ENCODE measurements at regions not wholly inside any gene's neighbourhood (a gene's known extent, or its start where the extent isn't known, plus 50 kb on each side); places are given as distances from the start of the nearest gene placed in this dataset.
"Not testable (repeated sequence)": the region's sequence is repeated elsewhere in the genome, so short reads cannot be mapped to it uniquely, and the experiment has no call there.

DNA sequence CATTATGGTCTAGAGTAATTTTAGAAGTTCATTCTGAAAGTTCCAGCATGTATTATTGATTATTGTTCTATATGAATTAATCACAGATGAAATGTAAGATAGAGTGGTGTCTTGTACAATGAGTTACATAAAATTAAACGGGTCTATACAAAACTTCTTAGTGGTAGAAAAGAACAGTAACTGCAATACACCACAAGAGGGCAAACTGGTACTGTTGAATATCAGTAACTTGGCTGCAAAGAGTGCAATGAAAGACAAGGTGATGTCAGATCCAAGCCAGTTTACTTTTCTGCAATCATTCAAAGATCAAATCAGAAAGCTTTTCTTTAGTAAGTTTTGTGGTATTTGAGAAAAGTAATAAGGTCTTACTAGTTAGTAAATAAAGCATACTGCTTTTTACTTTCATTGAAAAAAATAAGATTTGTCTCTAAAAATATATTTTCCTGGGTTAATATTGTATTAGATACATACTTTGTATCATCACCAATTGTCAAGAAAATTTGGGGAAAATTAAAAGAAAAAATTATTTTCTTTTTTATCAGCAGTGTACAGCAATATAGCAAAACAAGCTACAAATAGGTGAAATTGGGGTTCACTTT is 66.4 kb upstream of the BTG3 start (continued):
- TF ChIP-seq ZNF76 (CRISPR knock-in tag; IDR thresholded peaks at IDR 0.05; ENCODE audit: borderline replicate concordance), result no peak

DNA sequence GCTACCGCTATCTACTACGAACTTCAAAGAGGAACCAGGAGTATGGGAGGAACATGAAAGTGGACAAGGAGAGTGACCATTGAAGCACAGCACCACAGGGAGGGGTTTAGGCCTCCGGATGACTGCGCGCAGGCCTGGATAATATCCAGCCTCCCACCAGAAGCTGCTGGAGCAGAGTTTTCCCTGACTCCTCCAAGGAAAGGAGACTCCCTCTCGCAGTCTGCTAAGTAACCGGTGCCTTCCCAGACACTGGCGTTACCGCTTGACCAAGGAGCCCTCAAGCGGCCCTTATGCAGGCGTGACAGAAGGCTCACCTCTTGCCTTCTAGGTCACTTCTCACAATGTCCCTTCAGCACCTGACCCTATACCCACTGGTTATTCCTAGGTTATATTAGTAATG is 64.2 kb upstream of the BTG3 start:
- H3K79me2 ChIP-seq (ENCODE audit: control insufficient read depth, insufficient read depth, low read length); POLR2A ChIA-PET; H4K20me1 ChIP-seq (replicated peaks; ENCODE audit: control insufficient read depth, insufficient read depth, low read length); H3K9me3 ChIP-seq (replicated peaks; ENCODE audit: control insufficient read depth, insufficient read depth, low read depth, low read length); ATAC-seq; H3K4me1 ChIP-seq (replicated peaks in 1 of 2; ENCODE audit: control insufficient read depth in 2 of 2, insufficient read depth in 2 of 2, low read length in 2 of 2); H3K9ac ChIP-seq (ENCODE audit: insufficient read depth in 1 of 2, low read depth in 2 of 2, low read length in 2 of 2); BruUV-seq (replicated peaks); FAIRE-seq; H3K27ac ChIP-seq (ENCODE audit: extremely low read depth, low read depth, low read length); CTCF ChIA-PET (ENCODE audit: low intra/inter-chr PET ratio); H3K9me1 ChIP-seq (ENCODE audit: control insufficient read depth, insufficient read depth, low read length); H3K4me2 ChIP-seq (ENCODE audit: insufficient read depth, low read length); H3K4me3 ChIP-seq; H3K27me3 ChIP-seq (ENCODE audit: control insufficient read depth in 2 of 2, insufficient read depth in 2 of 2, low read length in 2 of 2); H3K36me3 ChIP-seq (ENCODE audit: control insufficient read depth, insufficient read depth, low read length); DNase-seq (ENCODE audit: extremely low read depth in 1 of 4, low spot score in 3 of 4); in situ Hi-C loops (cut with MboI); H2AFZ ChIP-seq (ENCODE audit: low read depth, low read length): not testable (repeated sequence)
- intact Hi-C loops (cut with micrococcal nuclease), result loop anchor here (10.0 kb wide), 1 partner anchor 292 kb away; no protein-coding TSS in a partner anchor
- 23% methylated on average over 11 of the region's 11 CpGs for WGBS (ENCODE audit: insufficient coverage, low coverage, missing lambda C conversion rate)

DNA sequence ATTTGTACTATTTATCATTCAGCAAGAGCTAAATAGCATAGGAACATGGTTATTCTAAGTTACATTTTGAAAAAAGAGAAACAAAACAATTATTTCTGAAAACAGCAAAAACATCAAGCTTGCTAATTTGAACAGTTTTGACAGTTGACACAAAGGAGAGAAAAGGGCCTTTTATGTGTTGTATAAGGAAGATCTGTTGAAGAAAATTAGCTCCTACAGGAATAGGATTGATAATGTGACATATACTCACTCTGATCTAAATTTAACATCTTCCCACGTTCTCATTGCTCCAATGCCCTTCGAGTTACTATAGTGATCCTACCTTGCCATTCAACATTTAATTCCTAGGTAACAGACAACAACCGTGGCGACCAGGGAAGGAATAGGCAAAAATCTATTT is 61.4 kb upstream of the BTG3 start:
- H3K27me3 ChIP-seq (ENCODE audit: control insufficient read depth in 2 of 2, insufficient read depth in 2 of 2, low read length in 2 of 2), result no peaks in the 10 kb centered on the region
- no TSS peak for BruUV-seq (replicated peaks)
- in situ Hi-C loops (cut with MboI) (no loop called here), intact Hi-C loops (cut with micrococcal nuclease) (loop anchor here (10.0 kb wide), 1 partner anchor 289 kb away; no protein-coding TSS in a partner anchor)
- no peak for TF ChIP-seq WHSC1 (IDR thresholded peaks at IDR 0.05; ENCODE audit: low read length)
- TF ChIP-seq ZNF212 (CRISPR knock-in tag; IDR thresholded peaks at IDR 0.05), result no peak
- no peak for TF ChIP-seq ZNF583 (CRISPR knock-in tag; IDR thresholded peaks at IDR 0.05)
- TF ChIP-seq BHLHE40 (IDR thresholded peaks at IDR 0.05; ENCODE audit: low read length), result no peak
- no peak for TF ChIP-seq ZEB2 (IDR thresholded peaks at IDR 0.05)
- no peak for ATAC-seq
- POLR2A ChIA-PET, result no interaction called here
- FAIRE-seq, result no peak
- H3K79me2 ChIP-seq (ENCODE audit: control insufficient read depth, insufficient read depth, low read length), result no peaks in the 10 kb centered on the region
- no peak overlapping the region for H3K4me3 ChIP-seq
- H2AFZ ChIP-seq (ENCODE audit: low read depth, low read length), result no peak overlapping the region
- H3K9me1 ChIP-seq (ENCODE audit: control insufficient read depth, insufficient read depth, low read length), result no peaks in the 10 kb centered on the region
- no peak for DNase-seq (ENCODE audit: extremely low read depth in 1 of 4, low spot score in 3 of 4)
- H3K4me2 ChIP-seq (ENCODE audit: insufficient read depth, low read length), result no peak overlapping the region
- no peaks in the 10 kb centered on the region for H4K20me1 ChIP-seq (replicated peaks; ENCODE audit: control insufficient read depth, insufficient read depth, low read length)
- no peaks in the 10 kb centered on the region for H3K36me3 ChIP-seq (ENCODE audit: control insufficient read depth, insufficient read depth, low read length)
- H3K27ac ChIP-seq (ENCODE audit: extremely low read depth, low read depth, low read length), result no peak overlapping the region
- no peak overlapping the region for H3K9ac ChIP-seq (ENCODE audit: insufficient read depth in 1 of 2, low read depth in 2 of 2, low read length in 2 of 2)
- no peaks in the 10 kb centered on the region for H3K4me1 ChIP-seq (replicated peaks in 1 of 2; ENCODE audit: control insufficient read depth in 2 of 2, insufficient read depth in 2 of 2, low read length in 2 of 2)
- CTCF ChIA-PET (ENCODE audit: low intra/inter-chr PET ratio), result no interaction called here
- 0% methylated on average over 4 of the region's 4 CpGs for WGBS (ENCODE audit: insufficient coverage, low coverage, missing lambda C conversion rate)
- no peaks in the 10 kb centered on the region for H3K9me3 ChIP-seq (replicated peaks; ENCODE audit: control insufficient read depth, insufficient read depth, low read depth, low read length)
